ENCODE measurements at regions not wholly inside any gene's neighbourhood (a gene's known extent, or its start where the extent isn't known, plus 50 kb on each side); places are given as distances from the start of the nearest gene placed in this dataset.

- Histone ChIP-seq H4K8ac (ENCODE audit: extremely low read depth, insufficient read depth, low read length) (no peak overlapping the region), H2BK12ac (ENCODE audit: low read depth, low read length) (no peak overlapping the region), H3K4me3 (ENCODE audit: extremely low read depth in 1 of 4, insufficient read depth in 2 of 4, low read depth in 3 of 4, low read length in 4 of 4) (no peak overlapping the region), H3K9me3 (ENCODE audit: insufficient read depth in 2 of 2, low read depth in 1 of 2, low read length in 1 of 2) (no peaks in the 10 kb centered on the region), H3K79me1 (ENCODE audit: low read depth, low read length) (no peaks in the 10 kb centered on the region), H3K4me1 (replicated peaks in 1 of 4; ENCODE audit: control insufficient read depth in 3 of 4, insufficient read depth in 4 of 4, low read length in 3 of 4) (no peaks in the 10 kb centered on the region), H3K23me2 (ENCODE audit: low read depth, low read length) (no peaks in the 10 kb centered on the region), H3K18ac (ENCODE audit: extremely low read depth, low read length) (no peak overlapping the region), H2AFZ (ENCODE audit: low read length) (no peak overlapping the region), H3K27ac (ENCODE audit: low read depth, low read length) (no peak overlapping the region), H3K79me2 (ENCODE audit: control insufficient read depth in 1 of 2, insufficient read depth in 2 of 2, low read length in 2 of 2) (no peaks in the 10 kb centered on the region), H3K27me3 (replicated peaks in 1 of 4; ENCODE audit: control insufficient read depth in 3 of 4, extremely low read depth in 1 of 4, insufficient read depth in 3 of 4, low read length in 3 of 4) (no peaks in the 10 kb centered on the region), H3K4ac (replicated peaks; ENCODE audit: insufficient read length, low read depth, low read length) (no peak overlapping the region), H3K14ac (ENCODE audit: insufficient read length) (no peak overlapping the region), H4K20me1 (replicated peaks in 1 of 2; ENCODE audit: control insufficient read depth in 1 of 2, insufficient read depth in 2 of 2, low read length in 2 of 2) (no peaks in the 10 kb centered on the region), H4K5ac (ENCODE audit: insufficient read length, low read depth, low read length) (no peak overlapping the region), H2BK120ac (replicated peaks; ENCODE audit: low read depth, low read length) (no peak overlapping the region), H3K9ac (replicated peaks in 1 of 4; ENCODE audit: extremely low read depth in 1 of 4, low read depth in 3 of 4, low read length in 3 of 4) (no peak overlapping the region), H3K36me3 (ENCODE audit: control insufficient read depth in 2 of 4, insufficient read depth in 4 of 4, low read length in 3 of 4) (no peaks in the 10 kb centered on the region), H2BK15ac (ENCODE audit: low read length) (no peak overlapping the region), H2AK5ac (ENCODE audit: low read depth, low read length) (no peak overlapping the region), H2BK5ac (ENCODE audit: low read depth, low read length) (no peak overlapping the region), H4K91ac (replicated peaks; ENCODE audit: insufficient read length, low read length) (no peak overlapping the region), H3K23ac (ENCODE audit: insufficient read length) (no peak overlapping the region), H2BK20ac (ENCODE audit: low read length) (no peak overlapping the region), H3K56ac (replicated peaks; ENCODE audit: insufficient read length, low read depth, low read length) (no peak overlapping the region), H3K4me2 (ENCODE audit: insufficient read depth in 1 of 2, low read depth in 2 of 2, low read length in 2 of 2) (no peak overlapping the region)
- DNase-seq (ENCODE audit: low read depth in 1 of 2, low spot score in 2 of 2), result no peak
- CTCF ChIA-PET (ENCODE audit: partially characterized antibody), result interaction anchor here (1.0 to 1.8 kb wide), 4 partner anchors 18 to 199 kb away, joined by 3 to 6 read pairs (median 4); no protein-coding TSS in a partner anchor
- 94% methylated on average over 3 of the region's 3 CpGs; no CpG with 5 or more reads in 1 of the 2 experiments for WGBS, 2 experiments (ENCODE audit: extremely low coverage in 1 of 2, insufficient coverage in 1 of 2, insufficient read length in 1 of 2, insufficient replicate concordance in 2 of 2, low coverage in 1 of 2, low lambda C conversion rate in 2 of 2, missing lambda C conversion rate in 1 of 2)
- no peak for FAIRE-seq
- POLR2A ChIA-PET (ENCODE audit: partially characterized antibody), result no interaction called here
- TF ChIP-seq SIN3A (conservative IDR thresholded peaks at IDR 0.05 in 1 of 2, IDR thresholded peaks at IDR 0.05 in 1 of 2; ENCODE audit: low read depth in 1 of 2, low read length in 2 of 2) (no peak), RNF2 (IDR thresholded peaks at IDR 0.05; ENCODE audit: borderline replicate concordance, low read depth, low read length, missing control alignments, poor library complexity, severe bottlenecking) (no peak)
These were observed 53.5 kb upstream of the KPNA4 start for GRCh38 chr3:160618878-160619277.
